ENCODE measurements at regions not wholly inside any gene's neighbourhood (a gene's known extent, or its start where the extent isn't known, plus 50 kb on each side); places are given as distances from the start of the nearest gene placed in this dataset.
A peak's percentile ranks its signal among the peaks of the same experiment; 100 is the strongest.

- peak; percentile 42; the same call in 2 of the 3 replicates for TF ChIP-seq CTCF (conservative IDR thresholded peaks at IDR 0.05)
- H3K27ac ChIP-seq (ENCODE audit: insufficient read length, low read depth, low read length) = no peak overlapping the region
- DNase-seq = no peak
These were observed 223.1 kb upstream of the B3GAT1 start for GRCh38 chr11:134634897-134635831.

More at GRCh38 chr11:134634897-134635831, 223.1 kb upstream of the B3GAT1 start:
- H2AFZ ChIP-seq (ENCODE audit: low read length) = no peak overlapping the region
- no peaks in the 10 kb centered on the region for H4K20me1 ChIP-seq (ENCODE audit: control insufficient read depth, insufficient read depth, insufficient read length)
- H3K23me2 ChIP-seq (ENCODE audit: insufficient read length, low read depth, low read length, poor library complexity, severe bottlenecking) = no peaks in the 10 kb centered on the region
- H4K91ac ChIP-seq (ENCODE audit: insufficient read length, low read depth, low read length) = no peak overlapping the region
- no peak overlapping the region for H2BK5ac ChIP-seq (ENCODE audit: insufficient read length, low read length)
- H3T11ph ChIP-seq (ENCODE audit: low read length) = no peak overlapping the region
- no peaks in the 10 kb centered on the region for H3K79me1 ChIP-seq (ENCODE audit: insufficient read depth, low read depth, low read length, poor library complexity, severe bottlenecking)
- H4K8ac ChIP-seq (replicated peaks; ENCODE audit: insufficient read length, low read depth, low read length) = no peak overlapping the region
- H3K27me3 ChIP-seq (ENCODE audit: insufficient read depth, low read length) = no peaks in the 10 kb centered on the region
- Mint-ChIP-seq H3K9me3 (no peaks in the 10 kb centered on the region), H3K4me1 (peaks cover 15 to 20% of the 10 kb centered on the region in 2 experiments), H3K27ac (no peak overlapping the region), H3K4me3 (no peak overlapping the region), H3K27me3 (ENCODE audit: low read depth) (peaks cover 13% of the 10 kb centered on the region), H3K36me3 (ENCODE audit: insufficient read depth in 1 of 3, low read depth in 3 of 3) (no peaks in the 10 kb centered on the region)
- H3K18ac ChIP-seq (ENCODE audit: insufficient read length, low read depth, low read length) = no peak overlapping the region
- no peaks in the 10 kb centered on the region for H3K4me1 ChIP-seq (ENCODE audit: insufficient read depth, low read length)
- H2BK20ac ChIP-seq (ENCODE audit: low read depth, low read length, poor library complexity, severe bottlenecking) = no peak overlapping the region
- no peak overlapping the region for H4K5ac ChIP-seq (ENCODE audit: insufficient read length, low read depth, low read length)
- no CpG with 5 or more reads among the region's 22 CpGs for WGBS (ENCODE audit: extremely low coverage, insufficient read length, low lambda C conversion rate)
- no peak overlapping the region for H3K23ac ChIP-seq (ENCODE audit: insufficient read length, low read depth, low read length)
- H2BK15ac ChIP-seq (ENCODE audit: low read depth, low read length) = no peak overlapping the region
- H2BK12ac ChIP-seq (ENCODE audit: insufficient read length, low read depth, low read length) = no peak overlapping the region
- H3K4me2 ChIP-seq (ENCODE audit: insufficient read depth, insufficient read length, low read length) = no peak overlapping the region
- no peak overlapping the region for H3K9ac ChIP-seq (ENCODE audit: extremely low read depth, insufficient read length, low read length)
- no peak overlapping the region for H3K56ac ChIP-seq (ENCODE audit: insufficient read length, low read depth, low read length)
- no peak overlapping the region for H3K4ac ChIP-seq (ENCODE audit: low read depth, low read length)
- H3K14ac ChIP-seq (ENCODE audit: insufficient read depth, low read length) = no peak overlapping the region; the same call in 1 of the 2 replicates
- no peaks in the 10 kb centered on the region for H3K79me2 ChIP-seq (ENCODE audit: insufficient read depth, low read length)
- H2AK5ac ChIP-seq (ENCODE audit: insufficient read length, low read length) = no peak overlapping the region
- H2BK120ac ChIP-seq (ENCODE audit: low read depth, low read length, poor library complexity, severe bottlenecking) = no peak overlapping the region
- H3K9me3 ChIP-seq (ENCODE audit: control insufficient read depth, low read depth, low read length) = no peaks in the 10 kb centered on the region
